ENCODE measurements at regions not wholly inside any gene's neighbourhood (a gene's known extent, or its start where the extent isn't known, plus 50 kb on each side); places are given as distances from the start of the nearest gene placed in this dataset.

DNA sequence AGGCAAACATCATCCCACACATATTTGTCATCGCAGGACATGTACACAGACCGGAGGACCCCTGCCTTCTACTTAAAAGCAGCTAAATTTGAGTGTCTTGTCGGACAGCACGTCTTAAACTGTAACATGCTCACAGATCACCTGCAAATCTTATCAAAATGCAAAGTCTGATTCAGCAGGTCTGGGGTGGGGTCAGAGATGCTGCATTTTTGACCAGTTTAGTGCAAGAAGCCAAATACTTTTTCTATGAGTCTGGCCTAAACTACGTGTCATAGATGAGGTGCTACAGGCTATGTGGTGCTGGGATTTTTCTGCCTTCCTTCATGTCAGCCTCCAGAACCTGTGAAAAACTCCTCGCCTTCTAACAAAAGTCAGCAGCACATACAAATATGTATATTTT is 178.8 kb upstream of the LHX5 start:
- peaks cover 7 to 14% of the 10 kb centered on the region in 2 experiments for H3K4me1 Mint-ChIP-seq
- no peak overlapping the region for H3T11ph ChIP-seq (ENCODE audit: low read length)
- no peak overlapping the region for H4K5ac ChIP-seq (ENCODE audit: insufficient read length, low read depth, low read length)
- WGBS (ENCODE audit: extremely low coverage, insufficient read length, low lambda C conversion rate) = no CpG with 5 or more reads among the region's 6 CpGs
- H3K9me3 ChIP-seq (ENCODE audit: control insufficient read depth, low read depth, low read length) = no peaks in the 10 kb centered on the region
- no peak overlapping the region for H2BK120ac ChIP-seq (ENCODE audit: low read depth, low read length, poor library complexity, severe bottlenecking)
- no peak overlapping the region for H3K27ac Mint-ChIP-seq
- no peak overlapping the region for H3K4me2 ChIP-seq (ENCODE audit: insufficient read depth, insufficient read length, low read length)
- H2BK15ac ChIP-seq (ENCODE audit: low read depth, low read length) = no peak overlapping the region
- no peaks in the 10 kb centered on the region for H3K4me1 ChIP-seq (ENCODE audit: insufficient read depth, low read length)
- no peak overlapping the region for H3K9ac ChIP-seq (ENCODE audit: extremely low read depth, insufficient read length, low read length)
- H4K8ac ChIP-seq (replicated peaks; ENCODE audit: insufficient read length, low read depth, low read length) = no peak overlapping the region
- no peaks in the 10 kb centered on the region for H3K79me1 ChIP-seq (ENCODE audit: insufficient read depth, low read depth, low read length, poor library complexity, severe bottlenecking)
- H3K36me3 Mint-ChIP-seq (ENCODE audit: insufficient read depth in 1 of 3, low read depth in 3 of 3) = peaks cover 4 to 12% (median 7%) of the 10 kb centered on the region in 3 experiments
- TF ChIP-seq, protein P1, sequence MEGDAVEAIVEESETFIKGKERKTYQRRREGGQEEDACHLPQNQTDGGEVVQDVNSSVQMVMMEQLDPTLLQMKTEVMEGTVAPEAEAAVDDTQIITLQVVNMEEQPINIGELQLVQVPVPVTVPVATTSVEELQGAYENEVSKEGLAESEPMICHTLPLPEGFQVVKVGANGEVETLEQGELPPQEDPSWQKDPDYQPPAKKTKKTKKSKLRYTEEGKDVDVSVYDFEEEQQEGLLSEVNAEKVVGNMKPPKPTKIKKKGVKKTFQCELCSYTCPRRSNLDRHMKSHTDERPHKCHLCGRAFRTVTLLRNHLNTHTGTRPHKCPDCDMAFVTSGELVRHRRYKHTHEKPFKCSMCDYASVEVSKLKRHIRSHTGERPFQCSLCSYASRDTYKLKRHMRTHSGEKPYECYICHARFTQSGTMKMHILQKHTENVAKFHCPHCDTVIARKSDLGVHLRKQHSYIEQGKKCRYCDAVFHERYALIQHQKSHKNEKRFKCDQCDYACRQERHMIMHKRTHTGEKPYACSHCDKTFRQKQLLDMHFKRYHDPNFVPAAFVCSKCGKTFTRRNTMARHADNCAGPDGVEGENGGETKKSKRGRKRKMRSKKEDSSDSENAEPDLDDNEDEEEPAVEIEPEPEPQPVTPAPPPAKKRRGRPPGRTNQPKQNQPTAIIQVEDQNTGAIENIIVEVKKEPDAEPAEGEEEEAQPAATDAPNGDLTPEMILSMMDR (conservative IDR thresholded peaks at IDR 0.05) = no peak
- no peak overlapping the region for H2AFZ ChIP-seq (ENCODE audit: low read length)
- H3K9me3 Mint-ChIP-seq = peaks cover 8 to 12% of the 10 kb centered on the region in 2 experiments; a peak in 4 of 5 replicates
- no peak overlapping the region for H3K18ac ChIP-seq (ENCODE audit: insufficient read length, low read depth, low read length)
- no peak overlapping the region for H4K91ac ChIP-seq (ENCODE audit: insufficient read length, low read depth, low read length)
- no peak overlapping the region for H3K56ac ChIP-seq (ENCODE audit: insufficient read length, low read depth, low read length)
- peaks cover 20% of the 10 kb centered on the region for H3K27me3 Mint-ChIP-seq (ENCODE audit: low read depth)
- no peaks in the 10 kb centered on the region for H4K20me1 ChIP-seq (ENCODE audit: control insufficient read depth, insufficient read depth, insufficient read length)
- H2AK5ac ChIP-seq (ENCODE audit: insufficient read length, low read length) = no peak overlapping the region
- no peak overlapping the region for H3K14ac ChIP-seq (ENCODE audit: insufficient read depth, low read length)
- no peaks in the 10 kb centered on the region for H3K23me2 ChIP-seq (ENCODE audit: insufficient read length, low read depth, low read length, poor library complexity, severe bottlenecking)
- no peaks in the 10 kb centered on the region for H3K79me2 ChIP-seq (ENCODE audit: insufficient read depth, low read length)
- H3K4me3 Mint-ChIP-seq = no peak overlapping the region; a peak in 1 of 5 replicates
- H3K4ac ChIP-seq (ENCODE audit: low read depth, low read length) = no peak overlapping the region
- no peak overlapping the region for H2BK12ac ChIP-seq (ENCODE audit: insufficient read length, low read depth, low read length)
- no peak overlapping the region for H2BK5ac ChIP-seq (ENCODE audit: insufficient read length, low read length)
- no peak overlapping the region for H3K23ac ChIP-seq (ENCODE audit: insufficient read length, low read depth, low read length)
- DNase-seq = no peak
- H2BK20ac ChIP-seq (ENCODE audit: low read depth, low read length, poor library complexity, severe bottlenecking) = no peak overlapping the region
- H3K27me3 ChIP-seq (ENCODE audit: insufficient read depth, low read length) = no peaks in the 10 kb centered on the region
- H3K27ac ChIP-seq (ENCODE audit: insufficient read length, low read depth, low read length) = no peak overlapping the region

All from H9 (cell line).